Cardiac muscle cell (in vitro differentiated cells and primary cell): ENCODE measurements at regions not wholly inside any gene's neighbourhood (a gene's known extent, or its start where the extent isn't known, plus 50 kb on each side); places are given as distances from the start of the nearest gene placed in this dataset.

ENCODE experiments used
- DNase-seq, 2 donors: peaks; one replicate each; pipeline versions ENCODE4 v3.0.0 to v3.0.0-alpha.2; 2010 to 2017; ENCODE audit warnings: low read depth in 1 of 2, low spot score in 1 of 2
- H3K27ac ChIP-seq: fragments of 200-600 bp; sonication (generic); 2 replicates; pipeline ENCODE4 v1.5.1; 2016
- H3K27me3 ChIP-seq: fragments of 200-600 bp; sonication (generic); 2 replicates; pipeline ENCODE4 v1.6.0; 2016; ENCODE audit warnings: control low read depth
- H3K36me3 ChIP-seq: fragments of 200-600 bp; sonication (generic); 2 replicates; pipeline ENCODE4 v1.5.1; 2016; ENCODE audit warnings: control low read depth
- H3K4me1 ChIP-seq: fragments of 200-600 bp; sonication (generic); 2 replicates; pipeline ENCODE4 v1.8.1; 2017; ENCODE audit warnings: low read depth, mild to moderate bottlenecking, mixed run types
- H3K4me3 ChIP-seq: fragments of 200-600 bp; sonication (generic); 2 replicates; pipeline ENCODE4 v1.5.1; 2016; ENCODE audit warnings: mild to moderate bottlenecking
- H3K9me3 ChIP-seq: fragments of 200-600 bp; sonication (generic); 2 replicates; pipeline ENCODE4 v1.5.1; 2017; ENCODE audit warnings: low read depth, mild to moderate bottlenecking, control low read depth
- CTCF ChIP-seq: IDR thresholded peaks from 2 replicates; pipeline ENCODE4 v1.5.1; 2012; ENCODE audit warnings: low read depth, mild to moderate bottlenecking, low read length

DNA sequence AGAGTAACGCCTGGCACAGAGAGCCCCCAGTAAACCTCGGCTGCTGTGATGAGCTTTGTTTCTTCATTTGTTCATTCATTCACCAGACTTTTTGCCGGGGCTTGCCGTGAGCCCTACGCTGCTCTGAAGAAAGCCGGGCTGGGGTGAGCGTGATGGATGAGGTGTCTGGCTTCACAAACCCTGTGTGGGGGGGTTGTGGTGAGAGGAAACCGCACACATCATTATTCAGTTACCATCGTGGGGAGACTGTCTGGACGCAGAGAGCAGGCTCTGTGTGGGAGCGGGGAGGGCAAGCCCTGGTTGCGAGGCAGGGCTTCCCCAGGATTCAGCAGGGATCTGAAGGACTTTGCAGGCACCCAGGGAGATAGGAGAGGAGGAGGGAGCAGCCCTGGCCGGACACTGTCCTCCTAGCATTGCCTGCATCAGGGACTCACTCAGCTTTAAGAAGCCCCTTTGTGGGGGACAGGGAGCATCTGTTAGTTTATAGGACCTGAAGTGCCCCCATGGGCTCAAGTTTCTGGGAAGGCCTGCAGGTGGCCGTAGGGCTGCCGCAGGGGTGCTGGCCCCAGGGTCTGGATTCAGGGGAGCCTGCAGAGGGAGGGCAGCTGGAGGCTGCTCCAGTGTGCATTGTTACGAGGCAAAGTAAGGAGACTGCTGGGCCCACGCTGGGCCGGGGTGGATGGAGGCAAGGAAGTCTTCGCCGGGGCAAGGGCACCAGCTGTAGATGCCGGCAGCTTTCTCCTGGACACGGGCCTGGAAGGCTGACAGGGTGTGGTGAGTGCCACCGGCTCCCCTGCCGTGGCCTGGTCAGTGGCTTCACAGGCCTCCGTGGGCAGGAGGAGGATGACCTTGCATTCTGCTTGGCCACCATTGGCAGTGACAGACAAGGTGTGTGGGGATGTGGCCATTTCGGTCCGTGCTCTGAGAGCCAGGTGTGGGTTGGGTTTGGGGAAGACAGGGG, 334.5 kb downstream of the SEC14L1 start:
- no peak overlapping the region for H3K4me3 ChIP-seq
- DNase-seq: peak in 1 of 2 donors; percentile 83
- no peaks in the 10 kb centered on the region for H3K27me3 ChIP-seq
- H3K4me1 ChIP-seq: peaks cover 83% of the 10 kb centered on the region
- H3K9me3 ChIP-seq: no peaks in the 10 kb centered on the region
- no peaks in the 10 kb centered on the region for H3K36me3 ChIP-seq
- peak overlapping the region; percentile 96 for H3K27ac ChIP-seq
- TF ChIP-seq CTCF: no peak

GRCh38 chr17:77476006-77476405, 335.2 kb downstream of the SEC14L1 start:
- Histone ChIP-seq H3K4me3 (no peak overlapping the region), H3K9me3 (no peaks in the 10 kb centered on the region), H3K36me3 (no peaks in the 10 kb centered on the region), H3K27me3 (no peaks in the 10 kb centered on the region), H3K27ac (peak overlapping the region; percentile 96), H3K4me1 (peaks cover 83% of the 10 kb centered on the region)
- DNase-seq: no peak
- no peak for TF ChIP-seq CTCF

DNA sequence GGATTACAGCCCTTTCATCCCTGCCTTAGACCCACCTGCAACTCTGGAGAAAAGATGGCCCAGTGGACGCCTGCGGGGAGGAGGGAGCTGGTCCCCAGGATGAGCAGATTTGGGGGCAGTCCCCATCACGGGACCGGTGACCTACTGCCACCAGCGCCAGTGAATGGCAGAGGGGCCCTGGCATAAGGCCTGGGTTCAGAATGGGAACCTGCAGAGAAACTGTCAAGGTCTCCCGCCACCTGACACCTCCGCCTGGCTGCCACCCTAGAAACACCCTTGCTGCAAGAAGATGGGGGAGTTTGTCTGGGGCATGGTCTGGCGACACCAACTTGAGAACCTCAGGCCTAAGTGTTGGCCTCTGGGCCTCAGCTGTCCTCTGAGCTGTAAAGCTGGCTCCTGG, 335.7 kb downstream of the SEC14L1 start:
- DNase-seq: no peak
- H3K9me3 ChIP-seq: no peaks in the 10 kb centered on the region
- H3K4me3 ChIP-seq: no peak overlapping the region
- no peaks in the 10 kb centered on the region for H3K36me3 ChIP-seq
- peak overlapping the region; percentile 96 for H3K27ac ChIP-seq
- H3K4me1 ChIP-seq: peaks cover 88% of the 10 kb centered on the region
- no peak for TF ChIP-seq CTCF
- no peaks in the 10 kb centered on the region for H3K27me3 ChIP-seq

GRCh38 chr17:77476931-77477805, 336.4 kb downstream of the SEC14L1 start:
- H3K27ac ChIP-seq: peak overlapping the region; percentile 96
- peak; percentile 60 to 97 for DNase-seq
- H3K4me3 ChIP-seq: no peak overlapping the region
- H3K9me3 ChIP-seq: no peaks in the 10 kb centered on the region
- no peak for TF ChIP-seq CTCF
- peaks cover under 1% of the 10 kb centered on the region for H3K36me3 ChIP-seq
- H3K27me3 ChIP-seq: no peaks in the 10 kb centered on the region
- peaks cover 89% of the 10 kb centered on the region for H3K4me1 ChIP-seq

DNA sequence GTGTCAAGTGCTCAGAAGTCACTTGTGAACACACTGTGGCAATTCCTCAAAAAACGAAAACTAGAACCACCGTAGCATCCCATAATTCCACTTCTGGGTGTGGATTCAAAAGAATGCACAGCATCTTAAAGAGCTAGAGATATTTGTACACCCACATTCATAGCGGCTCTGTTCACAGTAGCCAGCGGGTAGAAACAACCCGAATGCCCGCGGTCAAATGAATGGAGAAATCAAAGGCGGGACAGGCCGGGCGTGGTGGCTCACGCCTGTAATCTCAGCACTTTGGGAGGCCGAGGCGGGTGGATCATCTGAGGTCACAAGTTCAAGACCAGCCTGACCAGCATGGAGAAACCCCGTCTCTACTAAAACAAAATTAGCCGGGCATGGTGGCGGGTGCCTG, 337.5 kb downstream of the SEC14L1 start:
- peaks cover 8% of the 10 kb centered on the region for H3K36me3 ChIP-seq
- H3K4me3 ChIP-seq: no peak overlapping the region
- H3K9me3 ChIP-seq: no peaks in the 10 kb centered on the region
- no peaks in the 10 kb centered on the region for H3K27me3 ChIP-seq
- H3K27ac ChIP-seq: no peak overlapping the region
- peaks cover 78% of the 10 kb centered on the region for H3K4me1 ChIP-seq
- TF ChIP-seq CTCF: no peak
- DNase-seq: no peak
